HCT116 (cell line): ENCODE measurements at regions not wholly inside any gene's neighbourhood (a gene's known extent, or its start where the extent isn't known, plus 50 kb on each side); places are given as distances from the start of the nearest gene placed in this dataset.

Experiments used
- CEBPB ChIP-seq: IDR thresholded peaks from 2 replicates; pipeline ENCODE4 v1.6.1; 2012; ENCODE audit warnings: low read depth
- EZH2 ChIP-seq: fragments of 200-600 bp; sonication (generic); IDR thresholded peaks from 2 replicates; pipeline ENCODE4 v1.6.1; 2017; ENCODE audit warnings: antibody characterized with exemption, mixed run types
- EZH2phosphoT487 ChIP-seq: fragments of 200-600 bp; IDR thresholded peaks from 2 replicates; pipeline ENCODE4 v1.6.1; 2018; ENCODE audit warnings: antibody characterized with exemption, borderline replicate concordance
- POLR2AphosphoS5 ChIP-seq: IDR thresholded peaks from 2 replicates; pipeline ENCODE4 v1.6.1; 2011; ENCODE audit warnings: mild to moderate bottlenecking, low read depth, low read length, moderate library complexity

DNA sequence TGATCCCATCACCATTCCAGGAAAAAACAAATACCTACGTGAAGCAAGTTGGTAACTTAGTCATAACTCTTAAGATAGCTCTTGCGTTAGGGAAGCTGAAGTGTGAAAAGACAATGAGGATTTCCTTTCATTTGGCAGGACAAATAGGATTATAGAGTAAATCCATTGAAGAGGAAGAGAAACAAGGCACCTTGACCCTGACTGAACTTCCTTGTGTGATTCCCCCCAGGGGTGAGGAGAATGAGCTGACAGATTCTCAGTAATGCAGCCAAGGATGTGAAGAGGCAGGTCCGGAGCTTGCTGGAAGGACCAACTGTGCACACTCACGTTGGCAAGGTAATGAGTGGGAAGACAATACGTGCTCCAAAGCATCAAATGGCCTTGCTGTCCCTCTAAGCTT is 55.0 kb upstream of the HMCN1 start:
- TF ChIP-seq EZH2phosphoT487 (no peak), CEBPB (no peak), POLR2AphosphoS5 (no peak), EZH2 (no peak)
